ENCODE measurements at regions not wholly inside any gene's neighbourhood (a gene's known extent, or its start where the extent isn't known, plus 50 kb on each side); places are given as distances from the start of the nearest gene placed in this dataset.

DNA sequence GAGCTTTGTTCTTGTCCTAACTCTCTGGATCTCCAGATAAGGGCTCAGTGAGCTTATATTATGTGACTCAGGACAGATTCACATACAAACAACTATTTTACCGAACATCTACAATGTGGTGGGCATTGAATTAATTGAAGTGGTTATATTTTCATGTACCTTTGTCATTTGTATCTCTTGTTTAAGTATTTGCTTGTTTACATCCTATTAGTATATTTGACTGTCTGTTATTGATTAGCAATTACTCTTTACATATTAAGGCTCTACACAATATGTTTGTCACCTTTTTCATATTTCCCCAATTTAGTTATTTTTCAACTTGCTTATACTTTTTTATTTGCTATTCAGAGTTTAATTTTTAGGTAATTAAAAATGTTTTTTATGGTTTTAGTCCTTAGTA is 222.4 kb downstream of the TFAP2C start (continued):
- TF ChIP-seq, protein P1, sequence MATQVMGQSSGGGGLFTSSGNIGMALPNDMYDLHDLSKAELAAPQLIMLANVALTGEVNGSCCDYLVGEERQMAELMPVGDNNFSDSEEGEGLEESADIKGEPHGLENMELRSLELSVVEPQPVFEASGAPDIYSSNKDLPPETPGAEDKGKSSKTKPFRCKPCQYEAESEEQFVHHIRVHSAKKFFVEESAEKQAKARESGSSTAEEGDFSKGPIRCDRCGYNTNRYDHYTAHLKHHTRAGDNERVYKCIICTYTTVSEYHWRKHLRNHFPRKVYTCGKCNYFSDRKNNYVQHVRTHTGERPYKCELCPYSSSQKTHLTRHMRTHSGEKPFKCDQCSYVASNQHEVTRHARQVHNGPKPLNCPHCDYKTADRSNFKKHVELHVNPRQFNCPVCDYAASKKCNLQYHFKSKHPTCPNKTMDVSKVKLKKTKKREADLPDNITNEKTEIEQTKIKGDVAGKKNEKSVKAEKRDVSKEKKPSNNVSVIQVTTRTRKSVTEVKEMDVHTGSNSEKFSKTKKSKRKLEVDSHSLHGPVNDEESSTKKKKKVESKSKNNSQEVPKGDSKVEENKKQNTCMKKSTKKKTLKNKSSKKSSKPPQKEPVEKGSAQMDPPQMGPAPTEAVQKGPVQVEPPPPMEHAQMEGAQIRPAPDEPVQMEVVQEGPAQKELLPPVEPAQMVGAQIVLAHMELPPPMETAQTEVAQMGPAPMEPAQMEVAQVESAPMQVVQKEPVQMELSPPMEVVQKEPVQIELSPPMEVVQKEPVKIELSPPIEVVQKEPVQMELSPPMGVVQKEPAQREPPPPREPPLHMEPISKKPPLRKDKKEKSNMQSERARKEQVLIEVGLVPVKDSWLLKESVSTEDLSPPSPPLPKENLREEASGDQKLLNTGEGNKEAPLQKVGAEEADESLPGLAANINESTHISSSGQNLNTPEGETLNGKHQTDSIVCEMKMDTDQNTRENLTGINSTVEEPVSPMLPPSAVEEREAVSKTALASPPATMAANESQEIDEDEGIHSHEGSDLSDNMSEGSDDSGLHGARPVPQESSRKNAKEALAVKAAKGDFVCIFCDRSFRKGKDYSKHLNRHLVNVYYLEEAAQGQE (IDR thresholded peaks at IDR 0.05; ENCODE audit: low read depth): no peak

DNA sequence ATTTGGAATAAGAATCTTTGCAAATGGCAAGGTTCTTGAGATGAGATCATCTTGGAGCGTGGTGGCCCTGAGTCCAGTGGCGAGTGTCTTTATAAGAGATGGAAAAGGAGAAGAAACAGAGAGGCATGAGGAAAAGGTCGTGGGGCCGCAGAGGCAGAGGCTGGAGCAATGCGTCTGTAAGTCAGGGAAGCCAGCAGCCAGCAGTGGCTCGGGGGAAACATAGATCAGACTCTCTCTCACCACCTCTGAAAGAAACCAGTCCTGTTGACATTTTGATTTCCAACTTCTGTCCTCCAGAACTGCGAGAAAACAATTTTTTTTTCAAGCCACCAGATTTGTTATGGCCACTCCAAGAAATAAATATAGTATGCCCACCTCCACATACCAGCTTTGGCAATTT is 226.6 kb downstream of the TFAP2C start:
- ChIA-PET CTCF (no interaction called here), RAD21 (ENCODE audit: low non-redundant PET in 1 of 2, low total read pairs in 2 of 2, uncharacterized antibody in 2 of 2, unreplicated experiment in 2 of 2) (no interaction called here), POLR2A (no interaction called here)
- Histone ChIP-seq H3K27me3 (ENCODE audit: insufficient read depth, low read length) (no peaks in the 10 kb centered on the region), H2AFZ (ENCODE audit: low read depth, low read length, poor library complexity, severe bottlenecking) (no peak overlapping the region), H3K4me2 (ENCODE audit: low read length) (no peak overlapping the region), H3K4me3 (replicated peaks in 1 of 2; ENCODE audit: low read depth in 1 of 2, low read length in 2 of 2) (no peak overlapping the region), H3K4me1 (ENCODE audit: control insufficient read depth in 1 of 2, insufficient read depth in 2 of 2, low read length in 2 of 2) (no peaks in the 10 kb centered on the region), H4K20me1 (ENCODE audit: insufficient read depth) (no peaks in the 10 kb centered on the region), H3K9ac (ENCODE audit: low read length) (no peak overlapping the region), H3K27ac (ENCODE audit: low read depth, low read length) (no peak overlapping the region), H3K9me2 (ENCODE audit: insufficient read depth) (no peaks in the 10 kb centered on the region), H3K36me3 (ENCODE audit: control insufficient read depth in 1 of 2, insufficient read depth in 2 of 2, low read length in 2 of 2) (no peaks in the 10 kb centered on the region), H3K79me2 (ENCODE audit: insufficient read depth, low read length) (no peaks in the 10 kb centered on the region), H3K9me3 (ENCODE audit: control insufficient read depth in 1 of 2, insufficient read depth in 1 of 2, low read depth in 1 of 2, low read length in 2 of 2) (no peaks in the 10 kb centered on the region)
- DNase-seq (ENCODE audit: low read depth, low spot score) (no peak), ATAC-seq (no peak)
- no TSS peak for BruUV-seq (replicated peaks)
- intact Hi-C loops (cut with micrococcal nuclease): no loop called here
- TF ChIP-seq, protein P1 (IDR thresholded peaks at IDR 0.05; ENCODE audit: low read depth): no peak
- no peak for TF ChIP-seq FOSL1 (IDR thresholded peaks at IDR 0.05; ENCODE audit: low read depth)
- no peak for TF ChIP-seq CEBPB (IDR thresholded peaks at IDR 0.05; ENCODE audit: low read depth)
- TF ChIP-seq SRF (IDR thresholded peaks at IDR 0.05; ENCODE audit: low read depth): no peak
- no peak for TF ChIP-seq EZH2phosphoT487 (IDR thresholded peaks at IDR 0.05; ENCODE audit: borderline replicate concordance)
- TF ChIP-seq ZNF274 (IDR thresholded peaks at IDR 0.05; ENCODE audit: low read depth, low read length): no peak
- TF ChIP-seq, protein P2, sequence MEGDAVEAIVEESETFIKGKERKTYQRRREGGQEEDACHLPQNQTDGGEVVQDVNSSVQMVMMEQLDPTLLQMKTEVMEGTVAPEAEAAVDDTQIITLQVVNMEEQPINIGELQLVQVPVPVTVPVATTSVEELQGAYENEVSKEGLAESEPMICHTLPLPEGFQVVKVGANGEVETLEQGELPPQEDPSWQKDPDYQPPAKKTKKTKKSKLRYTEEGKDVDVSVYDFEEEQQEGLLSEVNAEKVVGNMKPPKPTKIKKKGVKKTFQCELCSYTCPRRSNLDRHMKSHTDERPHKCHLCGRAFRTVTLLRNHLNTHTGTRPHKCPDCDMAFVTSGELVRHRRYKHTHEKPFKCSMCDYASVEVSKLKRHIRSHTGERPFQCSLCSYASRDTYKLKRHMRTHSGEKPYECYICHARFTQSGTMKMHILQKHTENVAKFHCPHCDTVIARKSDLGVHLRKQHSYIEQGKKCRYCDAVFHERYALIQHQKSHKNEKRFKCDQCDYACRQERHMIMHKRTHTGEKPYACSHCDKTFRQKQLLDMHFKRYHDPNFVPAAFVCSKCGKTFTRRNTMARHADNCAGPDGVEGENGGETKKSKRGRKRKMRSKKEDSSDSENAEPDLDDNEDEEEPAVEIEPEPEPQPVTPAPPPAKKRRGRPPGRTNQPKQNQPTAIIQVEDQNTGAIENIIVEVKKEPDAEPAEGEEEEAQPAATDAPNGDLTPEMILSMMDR (IDR thresholded peaks at IDR 0.05 in 2 of 3, conservative IDR thresholded peaks at IDR 0.05 in 1 of 3; ENCODE audit: borderline replicate concordance in 1 of 3, insufficient read depth in 1 of 3, low read depth in 2 of 3, low read length in 2 of 3): no peak
- TF ChIP-seq CBX3 (IDR thresholded peaks at IDR 0.05; ENCODE audit: low read depth): no peak
- no peak for TF ChIP-seq ZFX (IDR thresholded peaks at IDR 0.05)
- TF ChIP-seq JUND (IDR thresholded peaks at IDR 0.05): no peak
- TF ChIP-seq RAD21 (IDR thresholded peaks at IDR 0.05; ENCODE audit: low read depth): no peak
- TF ChIP-seq, protein P3, sequence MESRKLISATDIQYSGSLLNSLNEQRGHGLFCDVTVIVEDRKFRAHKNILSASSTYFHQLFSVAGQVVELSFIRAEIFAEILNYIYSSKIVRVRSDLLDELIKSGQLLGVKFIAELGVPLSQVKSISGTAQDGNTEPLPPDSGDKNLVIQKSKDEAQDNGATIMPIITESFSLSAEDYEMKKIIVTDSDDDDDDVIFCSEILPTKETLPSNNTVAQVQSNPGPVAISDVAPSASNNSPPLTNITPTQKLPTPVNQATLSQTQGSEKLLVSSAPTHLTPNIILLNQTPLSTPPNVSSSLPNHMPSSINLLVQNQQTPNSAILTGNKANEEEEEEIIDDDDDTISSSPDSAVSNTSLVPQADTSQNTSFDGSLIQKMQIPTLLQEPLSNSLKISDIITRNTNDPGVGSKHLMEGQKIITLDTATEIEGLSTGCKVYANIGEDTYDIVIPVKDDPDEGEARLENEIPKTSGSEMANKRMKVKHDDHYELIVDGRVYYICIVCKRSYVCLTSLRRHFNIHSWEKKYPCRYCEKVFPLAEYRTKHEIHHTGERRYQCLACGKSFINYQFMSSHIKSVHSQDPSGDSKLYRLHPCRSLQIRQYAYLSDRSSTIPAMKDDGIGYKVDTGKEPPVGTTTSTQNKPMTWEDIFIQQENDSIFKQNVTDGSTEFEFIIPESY (IDR thresholded peaks at IDR 0.05; ENCODE audit: extremely low read depth, insufficient replicate concordance, low read length): no peak
- TF ChIP-seq YY1 (IDR thresholded peaks at IDR 0.05; ENCODE audit: extremely low read depth, insufficient replicate concordance, low read depth, low read length): no peak
- no peak for TF ChIP-seq EZH2 (IDR thresholded peaks at IDR 0.05)
- no peak for TF ChIP-seq ELF1 (IDR thresholded peaks at IDR 0.05; ENCODE audit: borderline replicate concordance, low read depth)
